Smooth muscle cell of the brain vasculature (primary cell): ENCODE measurements at regions not wholly inside any gene's neighbourhood (a gene's known extent, or its start where the extent isn't known, plus 50 kb on each side); places are given as distances from the start of the nearest gene placed in this dataset.
"Not testable (repeated sequence)": the region's sequence is repeated elsewhere in the genome, so short reads cannot be mapped to it uniquely, and the experiment has no call there.

Experiments
- DNase-seq: peaks from one replicate; pipeline ENCODE4 v3.0.0-alpha.2; 2012; ENCODE audit warnings: low read depth, low spot score

- peak; percentile 31 for DNase-seq
These were observed 68.7 kb downstream of the MEPE start for GRCh38 chr4:87901422-87901992.

GRCh38 chr4:87904639-87905160, 70.8 kb upstream of the SPP1 start:
- no peak for DNase-seq

GRCh38 chr4:87908336-87908735, 67.2 kb upstream of the SPP1 start:
- no peak for DNase-seq

GRCh38 chr4:87910795-87911194, 64.7 kb upstream of the SPP1 start:
- DNase-seq: no peak

GRCh38 chr4:87911252-87911774, 64.2 kb upstream of the SPP1 start:
- DNase-seq: no peak

- no peak for DNase-seq
These were observed 63.1 kb upstream of the SPP1 start for GRCh38 chr4:87912164-87913004.

GRCh38 chr4:87913896-87914295, 61.6 kb upstream of the SPP1 start:
- no peak for DNase-seq

- DNase-seq: no peak
These were observed 59.9 kb upstream of the SPP1 start for GRCh38 chr4:87915621-87916020.

GRCh38 chr4:87916626-87917025, 58.9 kb upstream of the SPP1 start:
- DNase-seq: no peak

GRCh38 chr4:87917911-87918310, 57.6 kb upstream of the SPP1 start:
- DNase-seq: not testable (repeated sequence)

- DNase-seq: no peak
These were observed 57.0 kb upstream of the SPP1 start for GRCh38 chr4:87918314-87919058.

- not testable (repeated sequence) for DNase-seq
These were observed 56.2 kb upstream of the SPP1 start for GRCh38 chr4:87919304-87919703.

- no peak for DNase-seq
These were observed 55.6 kb upstream of the SPP1 start for GRCh38 chr4:87919941-87920340.

- no peak for DNase-seq
These were observed 55.0 kb upstream of the SPP1 start for GRCh38 chr4:87920478-87920877.

- DNase-seq: not testable (repeated sequence)
These were observed 53.7 kb upstream of the SPP1 start for GRCh38 chr4:87921626-87922479.

GRCh38 chr4:87924146-87924545, 51.4 kb upstream of the SPP1 start:
- not testable (repeated sequence) for DNase-seq
